ENCODE measurements at regions not wholly inside any gene's neighbourhood (a gene's known extent, or its start where the extent isn't known, plus 50 kb on each side); places are given as distances from the start of the nearest gene placed in this dataset.

GRCh38 chr20:51097351-51098120 is 74.6 kb upstream of the KCNG1 start:
- in situ Hi-C loops (cut with MboI; ENCODE audit: low sequenced_read_pairs): no loop called here
- Histone ChIP-seq H3K4me1 (no peaks in the 10 kb centered on the region), H3K27me3 (ENCODE audit: low read depth) (peaks cover 11% of the 10 kb centered on the region), H3K4me3 (no peak overlapping the region), H3K36me3 (replicated peaks) (no peaks in the 10 kb centered on the region), H3K9me3 (no peaks in the 10 kb centered on the region)
- DNase-seq (ENCODE audit: low spot score in 2 of 2): no peak

- H3K9me3 ChIP-seq: no peaks in the 10 kb centered on the region
- no peaks in the 10 kb centered on the region for H3K4me1 ChIP-seq
- DNase-seq (ENCODE audit: low spot score in 2 of 2): no peak
- H3K27me3 ChIP-seq (ENCODE audit: low read depth): peaks cover 16% of the 10 kb centered on the region
- H3K36me3 ChIP-seq (replicated peaks): no peaks in the 10 kb centered on the region
- in situ Hi-C loops (cut with MboI; ENCODE audit: low sequenced_read_pairs): no loop called here
- no peak overlapping the region for H3K4me3 ChIP-seq
These were observed 73.8 kb upstream of the KCNG1 start for GRCh38 chr20:51096582-51097267.

GRCh38 chr20:51095633-51096521 is 73.0 kb upstream of the KCNG1 start:
- in situ Hi-C loops (cut with MboI; ENCODE audit: low sequenced_read_pairs): no loop called here
- no peaks in the 10 kb centered on the region for H3K4me1 ChIP-seq
- no peaks in the 10 kb centered on the region for H3K36me3 ChIP-seq (replicated peaks)
- no peaks in the 10 kb centered on the region for H3K9me3 ChIP-seq
- DNase-seq (ENCODE audit: low spot score in 2 of 2): peak in 1 of 2 experiments; percentile 60
- H3K4me3 ChIP-seq: no peak overlapping the region
- peaks cover 24% of the 10 kb centered on the region for H3K27me3 ChIP-seq (ENCODE audit: low read depth)

GRCh38 chr20:51094221-51094620 is 71.3 kb upstream of the KCNG1 start:
- Histone ChIP-seq H3K36me3 (replicated peaks) (no peaks in the 10 kb centered on the region), H3K27me3 (ENCODE audit: low read depth) (peaks cover 32% of the 10 kb centered on the region), H3K9me3 (no peaks in the 10 kb centered on the region), H3K4me3 (no peak overlapping the region), H3K4me1 (no peaks in the 10 kb centered on the region)
- in situ Hi-C loops (cut with MboI; ENCODE audit: low sequenced_read_pairs): no loop called here
- no peak for DNase-seq (ENCODE audit: low spot score in 2 of 2)

- no peaks in the 10 kb centered on the region for H3K4me1 ChIP-seq
- no peak overlapping the region for H3K4me3 ChIP-seq
- H3K9me3 ChIP-seq: no peaks in the 10 kb centered on the region
- H3K27me3 ChIP-seq (ENCODE audit: low read depth): peaks cover 32% of the 10 kb centered on the region
- in situ Hi-C loops (cut with MboI; ENCODE audit: low sequenced_read_pairs): no loop called here
- DNase-seq (ENCODE audit: low spot score in 2 of 2): no peak
- no peaks in the 10 kb centered on the region for H3K36me3 ChIP-seq (replicated peaks)
These were observed 70.4 kb upstream of the KCNG1 start for GRCh38 chr20:51093240-51093763.

GRCh38 chr20:51092338-51092737 is 69.4 kb upstream of the KCNG1 start:
- no peak overlapping the region for H3K4me3 ChIP-seq
- no peak for DNase-seq (ENCODE audit: low spot score in 2 of 2)
- in situ Hi-C loops (cut with MboI; ENCODE audit: low sequenced_read_pairs): no loop called here

GRCh38 chr20:51091406-51092195 is 68.7 kb upstream of the KCNG1 start:
- no peak for DNase-seq (ENCODE audit: low spot score in 2 of 2)
- in situ Hi-C loops (cut with MboI; ENCODE audit: low sequenced_read_pairs): no loop called here

More at GRCh38 chr20:51092338-51092737, 69.4 kb upstream of the KCNG1 start:
- Histone ChIP-seq H3K9me3 (no peaks in the 10 kb centered on the region), H3K27me3 (ENCODE audit: low read depth) (peaks cover 34% of the 10 kb centered on the region), H3K36me3 (replicated peaks) (no peaks in the 10 kb centered on the region), H3K4me1 (no peaks in the 10 kb centered on the region)

GRCh38 chr20:51089840-51090239 is 66.9 kb upstream of the KCNG1 start:
- Histone ChIP-seq H3K9me3 (no peaks in the 10 kb centered on the region), H3K27me3 (ENCODE audit: low read depth) (peaks cover 47% of the 10 kb centered on the region), H3K4me1 (peaks cover 1% of the 10 kb centered on the region), H3K36me3 (replicated peaks) (no peaks in the 10 kb centered on the region), H3K4me3 (no peak overlapping the region)
- in situ Hi-C loops (cut with MboI; ENCODE audit: low sequenced_read_pairs): no loop called here
- no peak for DNase-seq (ENCODE audit: low spot score in 2 of 2)

More at GRCh38 chr20:51091406-51092195, 68.7 kb upstream of the KCNG1 start:
- no peaks in the 10 kb centered on the region for H3K36me3 ChIP-seq (replicated peaks)
- no peaks in the 10 kb centered on the region for H3K4me1 ChIP-seq
- H3K4me3 ChIP-seq: no peak overlapping the region
- peaks cover 35% of the 10 kb centered on the region for H3K27me3 ChIP-seq (ENCODE audit: low read depth)
- H3K9me3 ChIP-seq: no peaks in the 10 kb centered on the region

- in situ Hi-C loops (cut with MboI; ENCODE audit: low sequenced_read_pairs): no loop called here
- Histone ChIP-seq H3K4me3 (no peak overlapping the region), H3K4me1 (peaks cover 4% of the 10 kb centered on the region), H3K36me3 (replicated peaks) (no peaks in the 10 kb centered on the region), H3K27me3 (ENCODE audit: low read depth) (peaks cover 47% of the 10 kb centered on the region), H3K9me3 (no peaks in the 10 kb centered on the region)
- no peak for DNase-seq (ENCODE audit: low spot score in 2 of 2)
These were observed 66.4 kb upstream of the KCNG1 start for GRCh38 chr20:51089272-51089781.

GRCh38 chr20:51087266-51087665 is 64.4 kb upstream of the KCNG1 start:
- in situ Hi-C loops (cut with MboI; ENCODE audit: low sequenced_read_pairs): no loop called here

GRCh38 chr20:51085769-51086168 is 62.9 kb upstream of the KCNG1 start:
- no peaks in the 10 kb centered on the region for H3K36me3 ChIP-seq (replicated peaks)
- H3K27me3 ChIP-seq (ENCODE audit: low read depth): peaks cover 22% of the 10 kb centered on the region
- H3K4me3 ChIP-seq: no peak overlapping the region
- no peaks in the 10 kb centered on the region for H3K9me3 ChIP-seq
- DNase-seq (ENCODE audit: low spot score in 2 of 2): peak in 1 of 2 experiments; percentile 31
- in situ Hi-C loops (cut with MboI; ENCODE audit: low sequenced_read_pairs): no loop called here
- H3K4me1 ChIP-seq: peaks cover 4% of the 10 kb centered on the region

More at GRCh38 chr20:51087266-51087665, 64.4 kb upstream of the KCNG1 start:
- H3K27me3 ChIP-seq (ENCODE audit: low read depth): peaks cover 37% of the 10 kb centered on the region
- H3K36me3 ChIP-seq (replicated peaks): no peaks in the 10 kb centered on the region
- H3K4me3 ChIP-seq: no peak overlapping the region
- peaks cover 4% of the 10 kb centered on the region for H3K4me1 ChIP-seq
- no peaks in the 10 kb centered on the region for H3K9me3 ChIP-seq
- DNase-seq (ENCODE audit: low spot score in 2 of 2): no peak

- Histone ChIP-seq H3K4me3 (no peak overlapping the region), H3K4me1 (peaks cover 4% of the 10 kb centered on the region), H3K36me3 (replicated peaks) (no peaks in the 10 kb centered on the region), H3K9me3 (no peaks in the 10 kb centered on the region), H3K27me3 (ENCODE audit: low read depth) (peaks cover 22% of the 10 kb centered on the region)
- DNase-seq (ENCODE audit: low spot score in 2 of 2): peak; percentile 19 to 21
- in situ Hi-C loops (cut with MboI; ENCODE audit: low sequenced_read_pairs): no loop called here
These were observed 61.9 kb upstream of the KCNG1 start for GRCh38 chr20:51084593-51085377.

All from HAP-1 (cell line).